Transverse colon (tissue), 4 donors: ENCODE measurements at regions not wholly inside any gene's neighbourhood (a gene's known extent, or its start where the extent isn't known, plus 50 kb on each side); places are given as distances from the start of the nearest gene placed in this dataset.

Experiments
- DNase-seq: peaks from one replicate; pipeline ENCODE4 v3.0.0-alpha.2; 2019
- H3K27ac ChIP-seq, 4 donors: fragments of 200-600 bp; sonication (generic); 2 replicates each; pipeline ENCODE4 v1.5.1; 2016 to 2018; ENCODE audit warnings: inconsistent platforms in 4 of 4
- H3K27me3 ChIP-seq: fragments of 200-600 bp; sonication (generic); 2 replicates; pipeline ENCODE4 v1.5.1; 2017; ENCODE audit warnings: inconsistent platforms
- H3K36me3 ChIP-seq, 4 donors: fragments of 200-600 bp; sonication (generic); 2 replicates each; pipeline ENCODE4 v1.5.1; 2017 to 2019; ENCODE audit warnings: inconsistent platforms in 4 of 4
- H3K4me1 ChIP-seq, 4 donors: fragments of 200-600 bp; sonication (generic); 2 replicates each; pipeline ENCODE4 v1.5.1; 2017 to 2020; ENCODE audit warnings: inconsistent platforms in 4 of 4
- H3K4me3 ChIP-seq, 4 donors: fragments of 200-600 bp; sonication (generic); 1 replicate in 1 of 4; 2 replicates in 3 of 4; pipeline versions ENCODE4 v1.5.1 to v1.6.1; 2017 to 2019; ENCODE audit warnings: inconsistent platforms in 4 of 4
- H3K9me3 ChIP-seq, 2 donors: fragments of 200-600 bp; sonication (generic); 2 replicates each; pipeline ENCODE4 v1.5.1; 2017 to 2019; ENCODE audit warnings: inconsistent platforms in 2 of 2
- CTCF ChIP-seq, 5 experiments: fragments of 200-600 bp in 3 of 5; fragments of 450-650 bp in 2 of 5; sonication (generic) in 3 of 5; IDR thresholded peaks; 1 replicate in 2 of 5; 2 replicates in 3 of 5; pipeline ENCODE4 v1.5.1; 2016 to 2017; ENCODE audit warnings: antibody characterized with exemption in 5 of 5, inconsistent platforms in 3 of 5, mild to moderate bottlenecking in 2 of 5, moderate library complexity in 1 of 5
- EP300 ChIP-seq: sonication (generic); formaldehyde crosslinking; IDR thresholded peaks from one replicate; pipeline ENCODE4 v1.6.1; 2017; ENCODE audit warnings: antibody characterized with exemption, low read depth
- POLR2A ChIP-seq: fragments of 450-650 bp; IDR thresholded peaks from one replicate; pipeline ENCODE4 v1.6.1; 2016; ENCODE audit warnings: antibody characterized with exemption, mild to moderate bottlenecking, moderate library complexity
- POLR2AphosphoS5 ChIP-seq, 3 donors: sonication (generic); formaldehyde crosslinking; IDR thresholded peaks; one replicate each; pipeline ENCODE4 v1.6.1; 2016; ENCODE audit warnings: antibody characterized with exemption in 3 of 3
- WGBS, 2 donors: methylation state at CpG; one replicate each; pipeline ENCODE4 v1.1.5; 2018; ENCODE audit warnings: low coverage in 1 of 2; 5-methylcytosine and 5-hydroxymethylcytosine counted together
- in situ Hi-C, 4 donors: fragments of 200-750 bp; cut with MboI; loops; one replicate each; pipeline versions ENCODE4 v1.15.0 to v1.15.1; 2017; ENCODE audit warnings: low sequenced_read_pairs in 3 of 4, low pct_ligation_motif_present in 1 of 4, low pct_unique_long_range_greater_than_20kb in 1 of 4
- intact Hi-C: fragments of 100-400 bp; cut with DNase I; formaldehyde crosslinking; loops from one replicate; pipeline ENCODE4 v1.15.1; 2023; ENCODE audit warnings: low total_unique reads

- H3K4me1 ChIP-seq, result peaks cover 0 to 26% (median 4%) of the 10 kb centered on the region in 4 donors
- H3K36me3 ChIP-seq, result no peaks in the 10 kb centered on the region
- in situ Hi-C loops, result loop anchor here in 1 of 4 donors (25.0 kb wide), 1 partner anchor 511 kb away; the partner anchor contains the start of gene ZBBX
- no peaks in the 10 kb centered on the region for H3K27me3 ChIP-seq
- H3K27ac ChIP-seq, result no peak overlapping the region
- DNase-seq, result no peak
- intact Hi-C loops, result no loop called here
- H3K9me3 ChIP-seq, result peaks cover 0 to 4% of the 10 kb centered on the region in 2 donors
- no peak overlapping the region for H3K4me3 ChIP-seq
- TF ChIP-seq POLR2AphosphoS5 (IDR thresholded peaks at IDR 0.05) (no peak), CTCF (IDR thresholded peaks at IDR 0.05) (no peak), POLR2A (no peak), EP300 (no peak)
Observed at GRCh38 chr3:167898091-167898490, 162.6 kb downstream of the SERPINI1 start.

- Histone ChIP-seq H3K36me3 (no peaks in the 10 kb centered on the region), H3K4me1 (peaks cover 0 to 18% (median under 1%) of the 10 kb centered on the region in 4 donors), H3K27me3 (no peaks in the 10 kb centered on the region), H3K27ac (no peak overlapping the region), H3K4me3 (no peak overlapping the region), H3K9me3 (peaks cover 0 to 4% of the 10 kb centered on the region in 2 donors)
- 68 to 69% methylated on average over 4 of the region's 4 CpGs for WGBS, 2 donors
- no peak for TF ChIP-seq POLR2A
- TF ChIP-seq POLR2AphosphoS5 (IDR thresholded peaks at IDR 0.05), result no peak
- no peak for TF ChIP-seq EP300
- TF ChIP-seq CTCF (IDR thresholded peaks at IDR 0.05), result no peak
- intact Hi-C loops (no loop called here), in situ Hi-C loops (loop anchor here in 1 of 4 donors (25.0 kb wide), 1 partner anchor 508 kb away; the partner anchor contains the start of gene ZBBX)
- no peak for DNase-seq
Observed at GRCh38 chr3:167895684-167896083, 160.2 kb downstream of the SERPINI1 start.

- WGBS, 2 donors, result 64 to 81% methylated on average over 1 of the region's 1 CpG
- Histone ChIP-seq H3K4me3 (no peak overlapping the region), H3K27ac (no peak overlapping the region), H3K27me3 (no peaks in the 10 kb centered on the region), H3K9me3 (peaks cover 0 to 4% of the 10 kb centered on the region in 2 donors), H3K4me1 (peaks cover 0 to 14% (median 0%) of the 10 kb centered on the region in 4 donors), H3K36me3 (no peaks in the 10 kb centered on the region)
- no peak for DNase-seq
- TF ChIP-seq EP300 (no peak), POLR2AphosphoS5 (IDR thresholded peaks at IDR 0.05) (no peak), CTCF (IDR thresholded peaks at IDR 0.05) (no peak), POLR2A (no peak)
- in situ Hi-C loops, result loop anchor here in 1 of 4 donors (25.0 kb wide), 1 partner anchor 508 kb away; the partner anchor contains the start of gene ZBBX
- intact Hi-C loops, result no loop called here
Observed at GRCh38 chr3:167895178-167895577, 159.7 kb downstream of the SERPINI1 start.

GRCh38 chr3:167892205-167892604 is 156.7 kb downstream of the SERPINI1 start:
- no peaks in the 10 kb centered on the region for H3K9me3 ChIP-seq
- no peaks in the 10 kb centered on the region for H3K4me1 ChIP-seq
- H3K27ac ChIP-seq, result no peak overlapping the region
- DNase-seq, result no peak
- no peak overlapping the region for H3K4me3 ChIP-seq
- TF ChIP-seq POLR2A (no peak), EP300 (no peak), POLR2AphosphoS5 (IDR thresholded peaks at IDR 0.05) (no peak), CTCF (IDR thresholded peaks at IDR 0.05) (no peak)
- no peaks in the 10 kb centered on the region for H3K27me3 ChIP-seq
- intact Hi-C loops, result no loop called here
- in situ Hi-C loops, result loop anchor here in 1 of 4 donors (25.0 kb wide), 1 partner anchor 505 kb away; the partner anchor contains the start of gene ZBBX
- H3K36me3 ChIP-seq, result no peaks in the 10 kb centered on the region
- 63 to 81% methylated on average over 4 of the region's 4 CpGs for WGBS, 2 donors
